GM18498 (cell line): ENCODE measurements at regions not wholly inside any gene's neighbourhood (a gene's known extent, or its start where the extent isn't known, plus 50 kb on each side); places are given as distances from the start of the nearest gene placed in this dataset.
"Not testable (repeated sequence)": the region's sequence is repeated elsewhere in the genome, so short reads cannot be mapped to it uniquely, and the experiment has no call there.

Experiments
- ATAC-seq: cut with Tn5 transposase; IDR thresholded peaks from one replicate; pipeline ENCODE4 v1.9.1; 2021; ENCODE audit warnings: mild to moderate bottlenecking, moderate library complexity; ENCODE audit not compliant: unreplicated experiment

DNA sequence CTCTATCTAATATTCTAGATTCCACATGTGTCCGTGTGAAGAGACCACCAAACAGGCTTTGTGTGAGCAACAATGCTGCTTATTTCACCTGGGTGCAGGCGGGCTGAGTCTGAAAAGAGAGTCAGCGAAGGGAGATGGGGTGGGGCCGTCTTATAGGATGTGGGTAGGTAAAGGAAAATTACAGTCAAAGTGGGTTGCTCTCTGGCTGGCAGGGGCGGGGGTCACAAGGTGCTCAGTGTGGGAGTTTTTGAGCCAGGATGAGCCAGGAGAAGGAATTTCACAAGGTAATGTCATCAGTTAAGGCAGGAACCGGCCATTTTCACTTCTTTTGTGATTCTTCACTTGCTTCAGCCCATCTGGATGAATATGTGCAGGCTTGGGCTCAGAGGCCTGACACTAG, 779.3 kb downstream of the RNF144A start:
- not testable (repeated sequence) for ATAC-seq

DNA sequence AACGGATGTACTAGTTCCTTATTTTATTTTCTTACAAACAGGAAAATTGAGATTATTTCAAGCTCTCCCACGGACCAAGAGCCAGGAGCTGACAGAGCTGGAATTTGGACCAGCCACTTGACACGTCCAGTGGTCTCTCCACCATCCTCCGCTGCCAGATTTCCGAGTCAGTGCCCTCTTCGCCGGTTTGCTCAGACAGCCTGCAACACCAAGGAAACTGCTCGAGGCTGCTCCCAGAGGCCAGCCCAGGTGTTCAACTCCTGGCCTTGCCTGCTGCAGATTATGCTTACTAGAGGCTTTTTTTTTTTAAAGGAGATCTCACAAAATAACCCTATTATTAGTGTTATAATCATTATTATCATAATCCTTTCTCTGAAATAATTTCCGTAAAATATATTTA, 779.8 kb downstream of the RNF144A start:
- ATAC-seq, result no peak

DNA sequence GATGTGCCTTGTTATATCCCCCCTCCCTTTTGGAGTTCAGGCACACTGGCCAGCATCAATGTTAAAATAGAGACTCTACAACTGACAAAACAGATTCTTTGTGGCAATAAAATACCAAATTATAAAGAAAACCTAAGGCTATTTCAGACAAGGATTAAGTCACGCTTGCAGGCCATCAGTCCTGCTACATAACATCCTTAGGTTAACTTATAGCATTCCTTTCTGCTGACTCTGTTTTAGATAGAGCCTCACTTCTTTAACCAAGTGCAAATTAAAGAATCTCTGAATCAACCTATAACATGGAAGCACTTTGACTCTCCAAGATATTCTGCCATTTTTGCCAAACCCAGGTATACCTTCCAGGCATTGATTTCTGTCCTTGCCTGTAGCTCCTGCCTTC, 784.6 kb downstream of the RNF144A start:
- no peak for ATAC-seq

DNA sequence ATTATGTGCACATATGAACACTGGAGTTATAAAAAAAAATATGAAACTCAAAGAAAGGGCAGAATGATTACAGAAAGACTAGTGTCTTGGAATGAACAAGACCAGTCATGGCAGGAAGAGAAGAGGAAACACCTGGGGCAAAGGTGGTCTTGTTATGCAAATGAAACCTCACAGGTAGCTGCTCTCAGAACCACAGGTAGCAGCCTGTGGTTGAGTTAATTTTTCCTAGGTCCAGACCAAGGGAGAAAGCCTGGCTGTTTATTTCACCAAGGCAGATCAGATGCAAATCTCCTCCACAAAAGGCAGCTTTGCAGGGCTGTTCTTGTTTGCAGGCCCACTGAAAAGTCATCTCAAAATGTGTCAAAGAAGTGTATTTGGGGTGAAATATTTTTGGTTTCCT, 785.8 kb downstream of the RNF144A start:
- no peak for ATAC-seq

DNA sequence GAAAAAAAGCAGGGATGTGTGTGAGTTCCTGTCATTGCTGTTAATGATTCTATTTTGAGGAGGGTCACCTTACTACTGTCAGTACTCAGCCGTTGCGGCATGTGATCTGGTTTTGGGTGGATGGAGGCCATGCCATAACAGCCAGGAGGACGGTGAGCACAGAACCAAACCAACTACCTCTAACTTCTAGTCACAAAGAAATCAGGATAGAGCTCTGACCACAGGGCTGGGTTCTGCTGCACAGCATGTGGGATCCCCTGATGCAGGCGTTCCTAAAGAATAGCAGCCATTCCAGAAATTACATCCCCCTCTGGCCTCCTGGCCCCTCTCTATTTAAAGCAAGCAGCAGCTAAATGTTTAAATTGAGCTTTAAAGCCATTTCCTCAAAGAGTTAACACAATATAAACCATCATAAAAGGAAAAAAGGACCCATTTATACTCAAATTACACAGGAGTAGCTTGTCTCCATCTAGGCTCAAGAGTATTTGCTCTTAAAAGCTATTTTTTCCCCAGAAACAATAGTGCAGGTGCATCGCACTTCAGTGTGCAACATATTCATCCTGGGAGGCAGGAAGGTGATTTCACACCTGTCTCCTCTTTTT, 786.4 kb downstream of the RNF144A start:
- ATAC-seq, result no peak

DNA sequence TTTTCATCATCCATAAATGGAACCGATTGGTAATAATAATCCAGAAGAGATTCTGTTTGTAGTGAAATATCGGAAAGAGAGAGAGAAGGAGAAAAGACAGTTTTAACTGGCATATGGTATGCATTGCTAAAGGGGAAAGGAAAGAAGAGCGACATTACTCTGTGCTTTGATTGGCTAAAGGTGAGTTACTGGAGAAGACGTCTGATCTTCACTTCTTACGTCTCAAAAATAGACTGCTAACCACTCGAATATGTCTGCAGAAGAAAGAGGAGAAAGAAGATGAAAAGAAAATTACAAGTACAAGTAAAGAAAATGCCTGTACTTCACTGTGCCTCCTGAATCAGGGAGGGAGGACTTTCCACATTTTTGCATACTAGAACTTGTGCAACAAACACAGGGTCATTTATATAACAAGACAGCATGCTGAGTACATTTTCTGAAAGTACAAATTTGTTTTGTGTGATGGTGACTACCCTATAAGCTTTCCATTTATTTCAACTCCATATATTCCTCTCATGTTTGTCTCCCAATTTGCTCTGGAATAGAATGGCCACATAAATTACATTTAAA, 787.2 kb downstream of the RNF144A start:
- no peak for ATAC-seq

DNA sequence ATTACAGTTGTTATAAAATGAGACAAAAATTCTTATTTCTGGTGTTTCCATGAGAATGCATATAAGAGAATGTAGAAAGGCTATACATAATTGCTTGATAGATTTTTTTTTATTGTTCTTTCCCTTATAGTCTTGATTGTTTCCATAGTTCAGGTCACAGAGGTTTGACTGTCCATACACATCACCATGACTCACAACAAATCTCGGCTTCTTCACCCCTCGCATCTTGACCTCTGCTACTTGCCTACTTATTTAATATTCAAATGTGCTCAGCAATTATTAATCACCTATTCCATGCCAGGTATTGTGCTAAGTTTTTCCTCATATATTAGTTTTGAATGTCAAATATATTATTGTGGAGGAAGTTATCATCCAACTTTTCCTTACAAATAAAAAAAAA, 789.6 kb downstream of the RNF144A start:
- no peak for ATAC-seq

DNA sequence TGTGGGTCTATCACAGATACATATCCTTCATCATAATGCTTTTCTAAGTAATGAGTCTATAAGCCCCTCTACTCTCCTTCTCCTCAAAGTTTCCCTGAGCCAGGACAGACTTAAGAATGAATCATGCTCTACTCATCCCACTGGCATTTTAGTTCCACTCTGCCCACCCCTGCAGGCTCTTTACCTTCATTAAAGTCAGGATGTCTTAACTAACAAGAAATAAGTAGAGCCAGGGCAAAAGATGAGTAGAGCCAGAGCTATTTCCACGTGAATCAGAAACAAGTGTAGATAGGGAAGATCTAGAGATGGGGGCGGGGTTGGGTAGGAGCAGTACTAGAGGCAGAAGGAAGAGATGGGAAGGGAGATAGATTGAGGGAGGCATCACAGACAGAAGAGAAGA, 790.5 kb downstream of the RNF144A start:
- ATAC-seq, result no peak

DNA sequence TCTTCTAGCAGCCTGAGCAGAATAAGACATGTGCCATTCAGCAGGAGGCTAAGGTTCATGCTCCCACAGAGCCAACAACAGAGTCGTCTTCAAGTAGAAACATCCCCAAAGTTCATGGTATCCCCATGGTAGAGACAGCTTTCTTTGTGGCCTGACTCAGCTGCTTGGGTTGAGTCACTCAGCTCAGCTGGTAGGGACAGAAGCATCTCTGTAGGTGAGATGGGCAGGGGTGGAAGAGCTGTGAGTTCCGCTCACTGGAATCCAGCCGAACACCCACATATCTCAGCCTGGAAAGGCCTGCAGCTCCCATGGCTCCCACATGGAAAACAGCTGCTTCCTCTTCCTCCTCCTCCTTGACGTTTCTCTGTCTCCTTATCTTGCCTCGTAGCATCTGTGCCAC, 792.7 kb downstream of the RNF144A start:
- ATAC-seq, result no peak

DNA sequence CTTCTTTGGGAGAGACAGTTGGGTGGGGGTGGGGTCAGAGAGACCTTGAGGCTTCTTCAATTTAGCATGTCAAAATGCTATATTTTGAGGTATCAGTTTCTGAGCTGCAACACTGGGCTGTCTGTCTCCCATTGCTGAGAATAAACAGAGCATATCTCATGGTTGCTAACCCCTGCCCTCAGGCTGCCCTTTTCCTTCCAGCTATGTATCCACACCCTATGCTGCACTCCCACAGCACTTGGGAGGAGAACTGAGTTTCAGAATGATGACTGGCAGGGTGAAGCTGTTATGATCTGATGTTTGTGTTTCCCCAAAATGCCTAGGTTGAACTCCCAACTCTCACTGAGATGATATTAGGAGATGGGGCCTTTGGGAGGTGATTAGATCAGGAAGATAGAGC, 794.0 kb downstream of the RNF144A start:
- ATAC-seq, result no peak

DNA sequence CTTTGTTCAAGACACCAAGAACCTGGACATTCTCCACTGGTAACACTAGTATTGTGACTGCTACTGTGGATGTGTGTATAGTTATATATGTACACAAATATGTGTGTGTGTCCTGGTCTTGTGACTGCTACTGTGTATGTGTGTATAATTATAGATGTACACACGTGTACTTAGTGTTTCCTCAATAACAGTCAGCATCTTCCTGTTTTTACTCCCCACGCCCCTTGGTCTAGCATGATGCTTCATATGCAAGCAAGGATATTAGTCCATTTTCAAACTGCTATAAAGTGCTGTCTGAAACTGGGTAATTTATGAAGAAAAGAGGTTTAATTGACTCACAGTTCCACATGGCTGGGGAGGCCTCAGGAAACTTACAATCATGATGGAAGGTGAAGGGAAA, 802.7 kb downstream of the RNF144A start:
- no peak for ATAC-seq

DNA sequence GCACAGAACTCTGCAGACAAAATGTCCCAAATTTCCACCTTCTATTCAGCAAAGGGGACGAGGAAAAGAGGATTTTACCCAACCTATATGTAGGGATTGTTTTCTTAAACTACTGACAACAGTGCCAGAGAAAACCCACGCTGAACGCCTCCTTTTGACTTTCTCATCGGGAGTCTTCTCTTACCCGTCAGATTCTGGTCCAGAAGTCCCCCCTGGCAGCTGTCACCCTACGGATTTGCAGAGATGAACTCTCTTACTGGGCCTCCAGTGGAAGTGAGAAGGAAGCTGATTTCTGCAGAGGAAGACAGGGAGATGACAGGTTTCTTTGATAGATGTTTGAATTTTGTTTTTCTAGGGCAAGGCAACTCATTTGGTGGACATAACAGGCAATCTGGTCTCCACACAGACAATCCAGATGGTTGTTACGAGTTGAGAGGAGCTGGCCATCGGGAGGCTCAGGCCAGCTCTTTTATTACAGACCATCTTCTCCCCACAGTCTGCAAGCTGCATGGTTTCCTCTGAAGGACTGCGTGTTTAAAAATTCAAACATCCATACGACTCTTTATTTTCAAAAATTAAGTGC, 804.3 kb downstream of the RNF144A start:
- no peak for ATAC-seq

DNA sequence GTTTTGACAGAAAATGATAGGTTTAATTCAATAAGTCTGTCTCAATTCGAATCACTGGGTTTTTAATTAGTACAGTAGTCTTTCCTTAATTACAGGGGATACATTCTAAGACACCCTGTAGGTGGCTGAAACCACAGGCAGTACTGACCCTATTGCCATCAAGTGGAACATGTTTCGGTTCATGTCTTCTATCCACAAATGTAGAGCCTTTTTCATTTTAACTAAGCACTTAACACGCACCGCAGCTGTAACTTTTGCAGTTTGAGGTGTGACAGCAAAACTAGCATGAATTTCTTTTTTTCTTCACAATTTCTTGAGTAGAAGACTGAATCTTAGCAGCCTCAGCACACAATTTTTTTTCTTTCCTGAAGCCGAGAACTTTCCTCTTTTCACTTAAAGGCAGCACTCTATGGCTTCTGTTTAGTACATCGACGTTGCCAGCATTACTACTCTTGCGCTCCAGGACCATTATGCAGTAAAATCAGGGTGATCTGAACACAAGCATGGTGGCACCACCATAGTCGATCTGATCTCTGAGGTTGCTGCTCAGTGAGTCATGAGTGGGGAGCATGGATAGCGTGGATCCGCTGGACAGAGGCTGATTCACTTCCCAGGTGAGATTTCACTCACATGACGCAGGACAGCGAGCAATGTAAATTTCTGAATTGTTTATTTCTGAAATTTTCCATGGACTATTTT, 805.1 kb downstream of the RNF144A start:
- ATAC-seq, result no peak

DNA sequence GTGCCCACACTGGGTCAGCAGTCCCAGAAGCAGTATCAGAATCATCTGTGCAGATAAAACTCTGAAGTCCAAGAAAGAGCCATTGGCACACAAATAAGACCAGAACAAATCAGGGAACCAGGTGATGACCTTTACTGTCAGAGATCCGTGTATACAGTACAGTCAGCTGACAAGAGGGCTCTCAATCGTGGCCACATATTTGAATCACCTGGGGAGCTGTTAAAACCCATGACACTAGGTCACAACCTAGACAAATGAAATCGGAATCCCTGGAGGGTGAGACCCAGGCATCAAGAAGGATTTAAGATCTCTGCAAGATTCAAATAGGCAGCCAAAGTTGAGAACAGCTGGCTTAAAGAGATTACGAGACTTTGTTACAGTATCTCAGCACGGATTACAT, 807.1 kb downstream of the RNF144A start:
- ATAC-seq, result no peak

DNA sequence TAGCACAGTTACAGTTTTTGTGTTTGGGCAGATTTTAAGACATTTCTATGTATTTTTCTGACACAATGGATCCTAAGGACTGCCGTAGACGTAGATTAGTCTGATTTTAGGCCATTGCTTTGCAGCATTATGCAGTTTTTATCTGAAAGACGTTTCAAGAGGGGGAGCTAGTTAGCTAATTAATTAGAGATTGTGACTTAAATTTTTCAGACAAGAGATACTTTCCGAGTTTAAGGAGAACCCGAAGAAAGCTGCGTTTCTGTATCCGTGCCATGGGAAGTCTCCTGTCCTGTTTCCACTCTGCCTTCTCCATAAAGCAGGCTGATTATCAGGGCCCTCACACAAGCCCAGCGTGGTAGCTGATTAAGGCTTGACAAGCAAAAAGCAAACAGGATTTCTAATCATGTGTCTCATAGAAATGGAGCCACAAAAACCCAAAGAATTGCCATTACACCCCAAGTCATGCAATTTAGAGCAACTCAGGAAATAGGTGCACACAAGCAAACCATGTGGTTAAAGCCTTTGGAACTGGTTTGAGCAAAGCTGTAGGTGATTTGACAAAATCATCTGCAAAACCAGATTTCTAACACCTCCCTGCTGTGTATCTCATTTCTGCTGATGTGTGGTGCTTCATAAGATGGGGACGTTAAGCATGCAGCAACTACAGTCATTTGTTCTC, 808.1 kb downstream of the RNF144A start:
- no peak for ATAC-seq

DNA sequence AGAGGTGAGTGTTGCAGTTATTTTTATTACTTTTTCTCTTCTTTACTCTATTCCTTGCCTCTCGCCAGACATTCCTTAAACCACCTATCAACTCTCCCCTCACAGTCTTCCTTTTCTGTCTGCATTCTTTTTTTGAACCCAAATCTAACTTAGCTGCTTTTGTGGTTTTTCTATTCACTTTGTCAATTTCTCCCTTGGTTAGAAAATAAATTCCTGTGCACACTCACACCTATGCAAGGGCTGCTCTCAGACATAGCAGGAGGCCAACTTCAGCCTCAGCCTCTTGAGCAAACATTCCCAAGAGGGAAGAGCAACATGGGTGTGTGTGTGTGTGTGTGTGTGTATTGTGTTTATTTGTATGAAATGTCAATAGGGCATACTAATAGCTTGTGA, 808.6 kb downstream of the RNF144A start:
- ATAC-seq, result no peak

DNA sequence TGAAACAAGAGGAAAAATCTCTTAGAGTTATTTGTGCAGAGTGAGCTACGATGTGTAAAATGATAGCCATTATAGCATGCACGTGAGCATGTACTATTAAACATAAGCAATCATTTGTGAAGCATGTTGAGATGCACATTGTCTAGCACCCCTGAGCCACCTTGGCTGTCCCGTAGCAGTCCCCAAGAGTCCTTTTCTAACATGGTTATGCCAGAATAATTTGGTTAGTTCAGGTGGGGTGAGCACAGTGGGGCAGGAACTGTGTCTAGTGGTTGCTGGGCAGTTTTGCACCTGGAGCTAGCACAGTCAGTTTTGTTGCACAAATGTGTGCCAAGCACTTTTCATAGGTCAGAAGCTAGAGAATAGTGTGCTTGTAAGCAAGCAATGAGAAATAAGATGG, 809.8 kb downstream of the RNF144A start:
- ATAC-seq, result no peak

DNA sequence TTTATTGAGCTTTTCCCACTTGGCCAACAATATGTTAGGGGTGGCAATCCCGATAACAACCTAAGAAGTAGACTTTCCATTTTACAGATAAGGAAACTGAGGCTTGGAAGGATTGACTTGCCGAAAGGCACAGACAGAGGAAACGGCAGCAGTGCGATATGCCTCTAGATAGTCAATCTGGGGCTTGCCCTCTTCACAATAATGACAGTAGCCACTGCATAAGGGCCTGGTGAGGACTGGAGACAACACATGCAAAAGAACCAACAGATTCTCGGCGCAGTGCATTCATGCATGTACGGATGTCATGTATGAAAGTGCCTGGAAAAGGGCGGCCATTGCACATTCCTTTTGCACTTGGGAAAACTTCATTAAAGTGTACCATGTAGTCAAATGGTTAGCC, 811.2 kb downstream of the RNF144A start:
- no peak for ATAC-seq

DNA sequence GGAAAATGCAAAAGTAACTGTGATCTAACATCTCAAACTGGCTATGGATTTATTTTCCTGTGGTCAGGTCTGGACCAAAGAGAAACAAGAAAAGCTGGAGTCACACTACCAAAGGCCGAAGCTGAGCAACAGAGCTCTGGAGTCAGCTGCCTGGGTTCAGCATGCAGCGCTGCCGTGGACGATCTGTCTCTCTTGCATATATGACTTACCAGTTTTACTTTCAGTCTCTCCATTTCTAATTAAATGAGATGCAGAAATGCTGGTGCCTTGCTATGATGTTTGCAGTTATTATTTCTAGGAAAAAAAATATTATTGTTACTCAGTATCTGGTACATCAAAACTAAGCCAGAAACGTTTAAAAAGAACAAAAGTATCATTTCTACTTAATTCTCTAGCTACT, 813.2 kb downstream of the RNF144A start:
- ATAC-seq, result no peak

DNA sequence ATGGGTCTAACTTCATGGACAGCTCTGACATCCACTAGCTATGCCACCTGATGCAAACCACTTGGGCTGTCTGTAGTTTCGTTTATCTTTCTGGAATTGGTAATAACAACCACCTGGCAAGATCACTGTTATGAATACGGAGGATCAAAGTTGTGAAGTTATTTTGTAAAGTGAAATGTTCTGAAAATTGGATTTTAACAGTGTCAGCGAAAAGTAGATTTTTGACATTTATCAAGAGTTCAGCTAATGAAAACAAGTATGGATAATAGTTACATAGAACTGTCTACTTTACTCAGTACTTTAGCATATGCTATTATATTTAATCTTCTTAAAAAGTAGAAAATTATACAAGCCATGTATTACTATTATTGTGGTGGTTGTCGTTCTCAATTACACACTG, 813.8 kb downstream of the RNF144A start:
- ATAC-seq, result no peak

DNA sequence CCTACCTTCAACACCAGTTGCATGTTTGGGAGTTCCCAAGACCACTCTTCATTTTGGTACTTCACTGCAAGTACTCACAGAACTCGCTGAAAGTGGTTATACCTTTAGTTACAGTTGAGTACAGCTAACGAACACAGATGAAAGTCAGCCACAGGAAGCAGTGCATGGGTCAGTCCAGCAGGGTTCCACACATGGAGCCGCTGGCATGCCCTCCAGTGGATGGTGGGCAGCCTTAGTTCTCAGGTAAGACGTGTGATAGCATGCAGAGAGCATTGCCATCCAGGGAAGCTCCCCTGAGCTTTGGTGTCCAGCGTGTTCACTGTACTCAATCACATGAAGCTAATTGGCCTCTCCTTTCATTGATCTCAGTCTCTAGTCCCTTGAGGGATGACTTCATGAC, 815.3 kb downstream of the RNF144A start:
- no peak for ATAC-seq
